ENCODE measurements at regions not wholly inside any gene's neighbourhood (a gene's known extent, or its start where the extent isn't known, plus 50 kb on each side); places are given as distances from the start of the nearest gene placed in this dataset.

- TF ChIP-seq USF1 (IDR thresholded peaks at IDR 0.05; ENCODE audit: borderline replicate concordance, low read depth) (no peak), EZH2phosphoT487 (IDR thresholded peaks at IDR 0.05; ENCODE audit: borderline replicate concordance, low read depth) (no peak), RCOR1 (IDR thresholded peaks at IDR 0.05; ENCODE audit: low read length) (no peak), CHD2 (IDR thresholded peaks at IDR 0.05; ENCODE audit: low read length, partially characterized antibody) (no peak), NFIC (IDR thresholded peaks at IDR 0.05; ENCODE audit: borderline replicate concordance) (no peak), RXRA (IDR thresholded peaks at IDR 0.05; ENCODE audit: borderline replicate concordance, low read depth) (no peak), JUND (IDR thresholded peaks at IDR 0.05) (no peak), TEAD4 (IDR thresholded peaks at IDR 0.05; ENCODE audit: borderline replicate concordance, insufficient read depth) (no peak), SMC3 (IDR thresholded peaks at IDR 0.05; ENCODE audit: low read depth, low read length) (no peak), MXI1 (IDR thresholded peaks at IDR 0.05; ENCODE audit: low read depth, low read length) (no peak), GATA2 (CRISPR knock-in tag; IDR thresholded peaks at IDR 0.05) (no peak), FOXJ3 (CRISPR knock-in tag; IDR thresholded peaks at IDR 0.05) (no peak), NRF1 (IDR thresholded peaks at IDR 0.05; ENCODE audit: low read depth, low read length) (no peak), EP300 (IDR thresholded peaks at IDR 0.05; ENCODE audit: borderline replicate concordance in 1 of 2, low read depth in 1 of 2, low read length in 1 of 2) (no peak)
Measured at GRCh38 chr7:112887976-112888375, 97.8 kb upstream of the TMEM168 start (continued).

- Histone ChIP-seq H3K27me3 (ENCODE audit: insufficient read depth) (no peaks in the 10 kb centered on the region), H3K4me1 (ENCODE audit: control insufficient read depth in 1 of 2, insufficient read depth in 2 of 2, low read depth in 1 of 2, low read length in 1 of 2) (no peaks in the 10 kb centered on the region; a peak in 2 of 4 replicates), H3K27ac (ENCODE audit: low read depth in 2 of 2, low read length in 1 of 2) (no peak overlapping the region), H2AFZ (ENCODE audit: low read depth) (no peak overlapping the region), H3K4me3 (ENCODE audit: low read depth in 2 of 2, low read length in 1 of 2) (no peak overlapping the region), H3K79me2 (ENCODE audit: insufficient read depth) (no peaks in the 10 kb centered on the region), H3K4me2 (no peak overlapping the region), H3F3A (replicated peaks; ENCODE audit: insufficient read depth) (peaks cover 11% of the 10 kb centered on the region), H4K20me1 (ENCODE audit: insufficient read depth) (0 out of 2 replicates have a peak, but pooled peaks cover 4% of the 10 kb centered on the region), H3K36me3 (replicated peaks in 1 of 2; ENCODE audit: control insufficient read depth in 1 of 2, insufficient read depth in 2 of 2, low read length in 1 of 2) (peaks cover 4 to 6% of the 10 kb centered on the region in 2 experiments), H3K9ac (no peak overlapping the region), H3K9me2 (no peaks in the 10 kb centered on the region), H3K9me3 (no peaks in the 10 kb centered on the region)
- WGBS (ENCODE audit: low lambda C conversion rate), result 92% methylated on average over 1 of the region's 1 CpG
- POLR2A ChIA-PET, result no interaction called here
- CTCF ChIA-PET, result no interaction called here
- TF ChIP-seq ZBTB33 (IDR thresholded peaks at IDR 0.05; ENCODE audit: borderline replicate concordance, low read depth) (no peak), JUND (IDR thresholded peaks at IDR 0.05) (no peak), GATA2 (CRISPR knock-in tag; IDR thresholded peaks at IDR 0.05) (no peak), SIN3A (IDR thresholded peaks at IDR 0.05; ENCODE audit: borderline replicate concordance, low read depth, low read length) (no peak), FOSL2 (IDR thresholded peaks at IDR 0.05; ENCODE audit: borderline replicate concordance, low read depth) (no peak), POLR2AphosphoS5 (IDR thresholded peaks at IDR 0.05; ENCODE audit: low read depth, low read length) (no peak), IRF3 (IDR thresholded peaks at IDR 0.05; ENCODE audit: low read depth, low read length) (no peak), ELF1 (IDR thresholded peaks at IDR 0.05) (no peak), PBX3 (IDR thresholded peaks at IDR 0.05) (no peak), FOXM1 (IDR thresholded peaks at IDR 0.05; ENCODE audit: low read depth) (no peak), RCOR1 (IDR thresholded peaks at IDR 0.05; ENCODE audit: low read length) (no peak), RXRA (IDR thresholded peaks at IDR 0.05; ENCODE audit: borderline replicate concordance, low read depth) (no peak), MXI1 (IDR thresholded peaks at IDR 0.05; ENCODE audit: low read depth, low read length) (no peak), CTCF (IDR thresholded peaks at IDR 0.05) (no peak), GABPA (IDR thresholded peaks at IDR 0.05; ENCODE audit: low read depth) (no peak)
- DNase-seq, result no peak
Measured at GRCh38 chr7:112887337-112887736, 97.1 kb upstream of the TMEM168 start.

Data from SK-N-SH (cell line).